D721Med (cell line): ENCODE measurements at regions not wholly inside any gene's neighbourhood (a gene's known extent, or its start where the extent isn't known, plus 50 kb on each side); places are given as distances from the start of the nearest gene placed in this dataset.

Source experiments
- DNase-seq: peaks from one replicate; pipeline ENCODE4 v3.0.0; 2011; ENCODE audit warnings: low spot score; ENCODE audit not compliant: insufficient read length
- FAIRE-seq: peaks from 2 replicates; lab custom pipeline; 2011; peaks lifted over from hg19 to GRCh38; lab: Jason Lieb, UNC
- TF ChIP-seq, protein P1 (sequence below): IDR thresholded peaks from 2 replicates; pipeline ENCODE4 v1.5.1; 2012; ENCODE audit warnings: mild to moderate bottlenecking, control low read depth; ENCODE audit not compliant: insufficient read depth; ENCODE audit errors: missing control alignments

DNA sequence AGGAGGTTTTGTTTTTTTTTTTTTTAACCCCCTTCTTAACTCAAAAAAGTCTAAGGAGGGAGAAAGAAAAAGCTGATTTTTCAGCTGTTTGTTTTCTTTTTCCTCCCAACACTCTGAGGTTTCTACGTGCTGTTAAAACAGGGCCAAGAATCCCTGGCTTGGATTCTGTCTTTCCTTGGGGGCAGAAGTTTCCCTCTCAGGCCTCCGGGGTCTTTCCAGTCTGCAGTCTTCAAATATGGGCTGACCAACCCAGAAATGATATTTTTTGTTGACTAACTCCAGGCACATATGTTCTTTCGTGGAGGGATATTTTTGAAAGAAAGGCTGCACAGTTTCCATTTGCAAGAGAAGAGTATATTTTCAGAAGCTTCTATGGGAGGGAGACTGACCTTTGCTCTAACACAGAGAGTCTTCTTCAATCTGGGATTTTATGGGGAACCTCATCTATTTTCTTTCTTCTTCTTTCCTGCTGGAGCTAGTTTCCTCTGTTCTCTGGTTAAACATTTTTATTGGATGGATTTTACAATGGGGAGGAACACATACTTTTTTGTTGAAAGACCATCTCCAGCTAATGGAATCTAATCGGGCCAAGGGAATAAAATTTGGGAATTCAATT, 93.3 kb upstream of the SPRED2 start:
- DNase-seq (no peak), FAIRE-seq (no peak)
- TF ChIP-seq, protein P1, sequence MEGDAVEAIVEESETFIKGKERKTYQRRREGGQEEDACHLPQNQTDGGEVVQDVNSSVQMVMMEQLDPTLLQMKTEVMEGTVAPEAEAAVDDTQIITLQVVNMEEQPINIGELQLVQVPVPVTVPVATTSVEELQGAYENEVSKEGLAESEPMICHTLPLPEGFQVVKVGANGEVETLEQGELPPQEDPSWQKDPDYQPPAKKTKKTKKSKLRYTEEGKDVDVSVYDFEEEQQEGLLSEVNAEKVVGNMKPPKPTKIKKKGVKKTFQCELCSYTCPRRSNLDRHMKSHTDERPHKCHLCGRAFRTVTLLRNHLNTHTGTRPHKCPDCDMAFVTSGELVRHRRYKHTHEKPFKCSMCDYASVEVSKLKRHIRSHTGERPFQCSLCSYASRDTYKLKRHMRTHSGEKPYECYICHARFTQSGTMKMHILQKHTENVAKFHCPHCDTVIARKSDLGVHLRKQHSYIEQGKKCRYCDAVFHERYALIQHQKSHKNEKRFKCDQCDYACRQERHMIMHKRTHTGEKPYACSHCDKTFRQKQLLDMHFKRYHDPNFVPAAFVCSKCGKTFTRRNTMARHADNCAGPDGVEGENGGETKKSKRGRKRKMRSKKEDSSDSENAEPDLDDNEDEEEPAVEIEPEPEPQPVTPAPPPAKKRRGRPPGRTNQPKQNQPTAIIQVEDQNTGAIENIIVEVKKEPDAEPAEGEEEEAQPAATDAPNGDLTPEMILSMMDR, result no peak

DNA sequence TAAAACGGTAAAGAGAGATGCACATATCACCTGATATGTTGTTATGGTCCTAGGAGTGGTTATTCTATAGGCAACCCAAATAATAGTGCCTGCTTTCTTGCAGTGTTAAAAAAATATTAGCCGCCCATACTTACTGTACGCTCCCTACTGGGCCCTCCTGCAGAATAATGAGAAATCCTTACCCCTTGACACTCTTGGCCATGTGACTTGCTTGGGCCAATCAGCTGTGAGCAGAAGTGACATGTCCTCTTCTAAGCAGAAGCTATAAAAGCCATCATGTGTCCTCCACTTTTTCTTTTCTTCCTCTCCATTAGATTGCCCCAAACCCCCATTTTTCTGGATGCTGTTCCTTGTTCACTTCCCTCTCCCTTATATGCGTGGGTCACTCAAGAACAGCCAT, 90.5 kb upstream of the SPRED2 start:
- no peak for DNase-seq

DNA sequence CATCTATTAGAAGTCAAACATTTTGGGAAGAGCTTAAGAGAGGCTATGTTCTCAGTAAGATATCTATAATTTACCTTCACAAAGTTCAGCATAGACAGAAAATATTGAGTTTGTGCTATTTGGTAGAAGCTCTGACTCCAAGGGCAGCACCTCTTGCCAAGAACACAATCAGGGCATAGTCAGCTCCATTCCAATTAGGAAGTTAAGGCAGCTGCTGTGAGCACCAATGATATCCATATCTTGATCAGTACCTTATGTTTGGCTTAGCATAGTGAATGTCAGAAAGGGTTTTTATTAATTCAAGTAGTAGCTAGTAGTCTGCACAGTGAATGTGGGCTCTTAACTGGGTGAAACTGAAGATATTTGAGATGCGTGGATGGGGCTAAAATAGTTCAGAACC, 86.4 kb upstream of the SPRED2 start:
- DNase-seq, result no peak
- FAIRE-seq, result no peak
- TF ChIP-seq, protein P1, result no peak

More for the DNA sequence above, 90.5 kb upstream of the SPRED2 start:
- no peak for FAIRE-seq
- TF ChIP-seq, protein P1, result no peak

DNA sequence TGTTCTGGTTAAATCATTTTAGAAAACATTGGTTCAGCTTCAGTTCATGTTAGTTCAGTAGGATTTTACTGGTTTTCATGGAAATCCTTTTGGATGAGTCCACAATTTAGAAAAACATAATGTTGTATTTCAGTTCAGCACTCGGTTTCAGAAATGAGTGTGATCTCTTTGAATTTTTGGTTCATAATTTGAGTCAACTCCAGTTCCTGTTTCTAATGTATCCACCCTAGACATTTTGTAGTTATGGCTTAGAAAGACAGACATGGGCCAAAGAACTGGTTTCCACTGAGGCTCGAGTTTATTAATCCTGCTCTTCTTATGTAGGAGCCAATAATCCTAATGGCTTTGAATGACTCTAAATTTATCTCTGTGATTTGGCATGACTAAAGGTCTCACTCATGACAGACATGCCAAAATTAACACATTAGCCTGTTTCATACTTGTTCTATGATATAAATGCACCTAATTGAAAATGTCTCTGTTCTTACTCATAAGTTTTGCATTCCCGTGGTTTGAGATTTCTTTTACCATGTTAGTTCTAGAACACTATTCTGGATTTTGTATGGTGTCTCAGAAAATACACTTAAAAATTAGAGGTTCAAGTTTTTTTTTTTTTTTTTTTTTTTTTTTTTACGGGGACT, 82.3 kb upstream of the SPRED2 start:
- TF ChIP-seq, protein P1, result no peak
- FAIRE-seq, result no peak
- DNase-seq, result no peak

GRCh38 chr2:65512783-65513182, 80.4 kb upstream of the SPRED2 start:
- FAIRE-seq (no peak), DNase-seq (no peak)
- TF ChIP-seq, protein P1, result no peak

DNA sequence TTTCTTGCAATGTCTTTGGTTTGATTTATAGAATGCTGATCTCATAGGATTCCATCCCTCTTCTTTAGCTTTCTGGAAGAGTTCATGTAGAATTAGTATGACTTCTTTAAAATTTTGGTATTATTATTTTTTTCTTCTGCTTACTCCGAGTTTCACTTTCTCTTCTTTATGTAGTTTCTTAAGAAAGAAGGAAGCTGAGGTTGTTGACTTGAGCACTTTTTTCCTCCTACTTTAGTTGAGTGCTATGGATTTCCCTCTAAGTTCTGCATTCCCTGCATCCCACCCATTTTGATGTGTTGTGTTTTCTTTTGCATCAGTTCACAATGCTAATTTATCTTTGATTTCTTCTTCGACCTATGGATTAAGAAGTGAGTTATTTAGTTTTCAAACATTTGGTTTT, 78.9 kb upstream of the SPRED2 start:
- FAIRE-seq (no peak), DNase-seq (no peak)
- TF ChIP-seq, protein P1, result no peak

- no peak for FAIRE-seq
- DNase-seq, result no peak
- TF ChIP-seq, protein P1, result no peak
Observed at GRCh38 chr2:65508225-65508624, 75.8 kb upstream of the SPRED2 start.
